ENCODE measurements at regions not wholly inside any gene's neighbourhood (a gene's known extent, or its start where the extent isn't known, plus 50 kb on each side); places are given as distances from the start of the nearest gene placed in this dataset.

- Histone ChIP-seq H3K4me1 (peaks cover 6 to 10% of the 10 kb centered on the region in 2 donors), H3K27me3 (no peaks in the 10 kb centered on the region), H3K4me3 (no peak overlapping the region), H3K27ac (no peak overlapping the region), H3K9me3 (no peaks in the 10 kb centered on the region), H3K36me3 (no peaks in the 10 kb centered on the region)
- ATAC-seq (no peak), DNase-seq (no peak)
- no peak for TF ChIP-seq CTCF (IDR thresholded peaks at IDR 0.05 in 4 of 5, conservative IDR thresholded peaks at IDR 0.05 in 1 of 5)
- no peak for TF ChIP-seq POLR2A (IDR thresholded peaks at IDR 0.05)
- in situ Hi-C loops (cut with MboI; ENCODE audit: low sequenced_read_pairs in 4 of 4) (no loop called here), intact Hi-C loops (cut with DNase I; ENCODE audit: low total_unique reads) (no loop called here)
These were observed 184.4 kb downstream of the PLK2 start for GRCh38 chr5:58275516-58275915.

DNA sequence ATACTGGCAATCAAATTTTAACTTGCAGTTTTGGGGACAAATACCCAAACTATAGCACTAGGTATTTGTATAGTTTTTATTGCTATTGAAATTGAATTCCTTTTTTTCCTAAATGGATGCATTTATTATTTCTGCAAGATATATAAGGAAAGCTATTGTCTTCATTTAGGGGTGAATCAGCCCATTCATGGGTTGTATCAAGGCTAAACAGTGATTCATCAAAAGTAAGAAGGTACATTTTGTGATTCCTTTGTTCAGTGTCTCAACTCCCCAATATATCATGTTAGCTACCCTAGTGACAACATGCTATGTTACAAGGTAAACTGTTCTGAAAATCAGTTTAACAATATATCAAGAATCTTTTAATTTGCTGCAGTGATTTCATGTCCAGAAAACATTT is 185.7 kb downstream of the PLK2 start:
- no peaks in the 10 kb centered on the region for H3K36me3 ChIP-seq
- H3K4me3 ChIP-seq, result no peak overlapping the region
- in situ Hi-C loops (cut with MboI; ENCODE audit: low sequenced_read_pairs in 4 of 4) (no loop called here), intact Hi-C loops (cut with DNase I; ENCODE audit: low total_unique reads) (no loop called here)
- DNase-seq (no peak), ATAC-seq (no peak)
- no peak for TF ChIP-seq POLR2A (IDR thresholded peaks at IDR 0.05)
- TF ChIP-seq CTCF (IDR thresholded peaks at IDR 0.05 in 4 of 5, conservative IDR thresholded peaks at IDR 0.05 in 1 of 5), result no peak
- peak overlapping the region in 1 of 4 donors; percentile 39 for H3K27ac ChIP-seq
- no peaks in the 10 kb centered on the region for H3K9me3 ChIP-seq
- H3K4me1 ChIP-seq, result peaks cover 6 to 10% of the 10 kb centered on the region in 2 donors
- H3K27me3 ChIP-seq, result no peaks in the 10 kb centered on the region

DNA sequence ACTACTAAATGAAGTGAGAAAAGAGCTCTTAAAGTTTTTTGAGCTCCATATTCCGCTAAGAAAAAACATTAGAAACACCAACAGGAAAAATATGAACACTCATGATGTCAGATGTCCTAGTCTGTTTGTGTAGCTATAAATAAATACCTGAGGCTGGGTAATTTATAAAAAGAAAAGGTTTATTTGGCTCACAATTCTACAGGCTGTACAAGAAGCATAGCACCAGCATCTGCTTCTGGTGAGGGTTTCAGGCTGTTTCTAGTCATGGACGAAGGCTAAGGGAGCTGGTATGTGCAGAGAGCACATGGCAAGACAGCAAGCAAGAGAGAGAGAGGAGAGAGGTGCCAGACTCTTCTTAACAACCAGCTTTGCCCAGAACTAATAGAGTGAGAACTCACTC is 186.2 kb downstream of the PLK2 start:
- H3K27ac ChIP-seq, result peak overlapping the region in 3 of 4 donors; percentile 37 to 41 (median 39)
- intact Hi-C loops (cut with DNase I; ENCODE audit: low total_unique reads) (no loop called here), in situ Hi-C loops (cut with MboI; ENCODE audit: low sequenced_read_pairs in 4 of 4) (no loop called here)

DNA sequence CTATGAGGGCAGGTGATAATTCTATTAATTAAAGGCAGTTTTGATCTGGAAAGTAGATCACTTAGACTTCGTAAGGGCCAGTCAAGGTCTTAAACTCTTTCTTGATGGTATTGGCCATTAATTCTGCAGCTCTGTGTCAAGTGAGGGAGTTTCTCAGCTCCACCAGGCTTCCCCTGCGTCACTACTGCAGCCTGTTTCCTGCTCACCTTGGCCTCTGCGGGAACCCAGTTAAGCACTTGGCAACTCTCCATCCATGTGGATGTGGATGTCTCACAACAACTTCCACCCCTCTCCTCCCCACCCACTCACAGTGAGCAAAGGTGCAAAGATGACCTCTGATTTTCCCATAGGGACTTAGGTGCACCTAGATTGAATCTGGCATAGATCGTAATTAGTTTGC is 191.6 kb downstream of the PLK2 start:
- ATAC-seq, result no peak
- Histone ChIP-seq H3K4me1 (peaks cover 0 to 1% of the 10 kb centered on the region in 2 donors), H3K9me3 (no peaks in the 10 kb centered on the region), H3K27me3 (no peaks in the 10 kb centered on the region), H3K4me3 (no peak overlapping the region), H3K27ac (peak overlapping the region in 2 of 4 donors; percentile 34 to 39), H3K36me3 (no peaks in the 10 kb centered on the region)
- no peak for DNase-seq
- no peak for TF ChIP-seq POLR2A (IDR thresholded peaks at IDR 0.05)
- TF ChIP-seq CTCF (IDR thresholded peaks at IDR 0.05 in 4 of 5, conservative IDR thresholded peaks at IDR 0.05 in 1 of 5), result no peak
- in situ Hi-C loops (cut with MboI; ENCODE audit: low sequenced_read_pairs in 4 of 4), result no loop called here
- intact Hi-C loops (cut with DNase I; ENCODE audit: low total_unique reads), result no loop called here

More for the DNA sequence above, 186.2 kb downstream of the PLK2 start:
- Histone ChIP-seq H3K4me3 (no peak overlapping the region), H3K27me3 (no peaks in the 10 kb centered on the region), H3K36me3 (no peaks in the 10 kb centered on the region), H3K9me3 (no peaks in the 10 kb centered on the region), H3K4me1 (peaks cover 6 to 10% of the 10 kb centered on the region in 2 donors)
- TF ChIP-seq CTCF (IDR thresholded peaks at IDR 0.05 in 4 of 5, conservative IDR thresholded peaks at IDR 0.05 in 1 of 5) (no peak), POLR2A (IDR thresholded peaks at IDR 0.05) (no peak)
- no peak for DNase-seq
- ATAC-seq, result no peak

- in situ Hi-C loops (cut with MboI; ENCODE audit: low sequenced_read_pairs in 4 of 4) (no loop called here), intact Hi-C loops (cut with DNase I; ENCODE audit: low total_unique reads) (no loop called here)
- H3K36me3 ChIP-seq, result no peaks in the 10 kb centered on the region
- ATAC-seq (no peak), DNase-seq (no peak)
- H3K4me3 ChIP-seq, result no peak overlapping the region
- H3K27ac ChIP-seq, result no peak overlapping the region
- no peaks in the 10 kb centered on the region for H3K9me3 ChIP-seq
- H3K4me1 ChIP-seq, result no peaks in the 10 kb centered on the region
- no peak for TF ChIP-seq CTCF (IDR thresholded peaks at IDR 0.05 in 4 of 5, conservative IDR thresholded peaks at IDR 0.05 in 1 of 5)
- no peak for TF ChIP-seq POLR2A (IDR thresholded peaks at IDR 0.05)
- H3K27me3 ChIP-seq, result no peaks in the 10 kb centered on the region
These were observed 193.5 kb downstream of the PLK2 start for GRCh38 chr5:58266402-58266801.
